Kidney (tissue), 13 donors: ENCODE measurements at regions not wholly inside any gene's neighbourhood (a gene's known extent, or its start where the extent isn't known, plus 50 kb on each side); places are given as distances from the start of the nearest gene placed in this dataset.

Source experiments
- DNase-seq, 5 donors: peaks; one replicate each; pipeline ENCODE4 v3.0.0-alpha.2; 2013 to 2020
- FAIRE-seq: peaks from 2 replicates; lab custom pipeline; 2012; peaks lifted over from hg19 to GRCh38; lab: Jason Lieb, UNC
- H3K27ac ChIP-seq, 2 donors: one replicate each; pipeline ENCODE4 v1.7.0; 2013; ENCODE audit warnings: low read depth in 2 of 2, low read length in 2 of 2, inconsistent platforms in 1 of 2
- H3K27me3 ChIP-seq: one replicate; pipeline ENCODE4 v1.7.1; 2013; ENCODE audit warnings: low read length, inconsistent platforms; ENCODE audit not compliant: control insufficient read depth, insufficient read depth
- H3K36me3 ChIP-seq, 3 donors: one replicate each; pipeline versions ENCODE4 v1.7.0 to v1.7.1; 2013; ENCODE audit warnings: low read length in 3 of 3, control low read depth in 1 of 3, inconsistent platforms in 1 of 3; ENCODE audit not compliant: insufficient read depth in 3 of 3, control insufficient read depth in 2 of 3
- H3K4me1 ChIP-seq, 3 donors: one replicate each; pipeline versions ENCODE4 v1.7.0 to v1.7.1; 2013; ENCODE audit warnings: low read length in 3 of 3, inconsistent platforms in 1 of 3, low read depth in 1 of 3; ENCODE audit not compliant: control insufficient read depth in 2 of 3, insufficient read depth in 2 of 3
- H3K4me3 ChIP-seq, 3 donors: one replicate each; pipeline versions ENCODE4 v1.7.0 to v1.8.1; 2013; ENCODE audit warnings: low read length in 3 of 3, control low read depth in 1 of 3, inconsistent platforms in 1 of 3
- H3K9ac ChIP-seq, 3 donors: one replicate each; pipeline versions ENCODE4 v1.7.0 to v1.7.1; 2013; ENCODE audit warnings: low read length in 3 of 3, control low read depth in 1 of 3, inconsistent platforms in 1 of 3
- H3K9me3 ChIP-seq, 3 donors: one replicate each; pipeline versions ENCODE4 v1.7.0 to v1.7.1; 2013; ENCODE audit warnings: low read length in 3 of 3, control low read depth in 1 of 3, inconsistent platforms in 1 of 3; ENCODE audit not compliant: control insufficient read depth in 2 of 3, insufficient read depth in 1 of 3
- intact Hi-C: fragments of 100-400 bp; cut with DNase I; formaldehyde crosslinking; loops from one replicate; pipeline ENCODE4 v1.11.1; 2022
- TF ChIP-seq, protein P1 (sequence below): IDR thresholded peaks from 3 replicates; pipeline ENCODE4 v1.5.1; 2012; ENCODE audit warnings: mild to moderate bottlenecking, moderate library complexity, borderline replicate concordance; ENCODE audit not compliant: insufficient read depth; ENCODE audit errors: extremely low read depth
- donor health status: control.
- donor health status: control.
- donor health status: control.
- donor health status: control.
- donor health status: control.
- donor health status: DM: yes; HTN: yes; CAD: no.
- donor health status: Normal renal cell carcinoma (clear cell type).

DNA sequence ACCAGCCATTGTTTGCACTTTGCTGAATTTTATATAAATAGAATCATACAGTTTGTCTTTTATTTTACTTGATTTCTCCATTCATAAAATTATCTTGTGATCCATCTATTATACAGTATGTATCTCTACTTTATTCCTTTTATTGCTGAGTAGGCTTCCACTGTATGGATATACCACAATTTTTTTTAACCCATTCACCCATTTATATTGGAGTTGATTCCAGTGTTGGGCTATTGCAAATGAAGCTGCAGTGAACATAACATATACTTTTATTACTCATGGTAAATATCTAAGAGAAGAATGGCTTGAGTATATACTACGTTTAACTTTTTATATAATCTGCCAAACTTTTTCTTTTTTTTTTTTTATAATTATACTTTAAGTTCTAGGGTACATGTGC lies 463.6 kb downstream of the ETNK1 start:
- Histone ChIP-seq H3K27ac (no peak overlapping the region), H3K4me1 (no peaks in the 10 kb centered on the region), H3K9me3 (no peaks in the 10 kb centered on the region), H3K9ac (no peak overlapping the region), H3K36me3 (no peaks in the 10 kb centered on the region), H3K4me3 (no peak overlapping the region), H3K27me3 (no peaks in the 10 kb centered on the region)
- FAIRE-seq (no peak), DNase-seq (no peak)
- TF ChIP-seq, protein P1, sequence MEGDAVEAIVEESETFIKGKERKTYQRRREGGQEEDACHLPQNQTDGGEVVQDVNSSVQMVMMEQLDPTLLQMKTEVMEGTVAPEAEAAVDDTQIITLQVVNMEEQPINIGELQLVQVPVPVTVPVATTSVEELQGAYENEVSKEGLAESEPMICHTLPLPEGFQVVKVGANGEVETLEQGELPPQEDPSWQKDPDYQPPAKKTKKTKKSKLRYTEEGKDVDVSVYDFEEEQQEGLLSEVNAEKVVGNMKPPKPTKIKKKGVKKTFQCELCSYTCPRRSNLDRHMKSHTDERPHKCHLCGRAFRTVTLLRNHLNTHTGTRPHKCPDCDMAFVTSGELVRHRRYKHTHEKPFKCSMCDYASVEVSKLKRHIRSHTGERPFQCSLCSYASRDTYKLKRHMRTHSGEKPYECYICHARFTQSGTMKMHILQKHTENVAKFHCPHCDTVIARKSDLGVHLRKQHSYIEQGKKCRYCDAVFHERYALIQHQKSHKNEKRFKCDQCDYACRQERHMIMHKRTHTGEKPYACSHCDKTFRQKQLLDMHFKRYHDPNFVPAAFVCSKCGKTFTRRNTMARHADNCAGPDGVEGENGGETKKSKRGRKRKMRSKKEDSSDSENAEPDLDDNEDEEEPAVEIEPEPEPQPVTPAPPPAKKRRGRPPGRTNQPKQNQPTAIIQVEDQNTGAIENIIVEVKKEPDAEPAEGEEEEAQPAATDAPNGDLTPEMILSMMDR = no peak
- intact Hi-C loops = no loop called here

DNA sequence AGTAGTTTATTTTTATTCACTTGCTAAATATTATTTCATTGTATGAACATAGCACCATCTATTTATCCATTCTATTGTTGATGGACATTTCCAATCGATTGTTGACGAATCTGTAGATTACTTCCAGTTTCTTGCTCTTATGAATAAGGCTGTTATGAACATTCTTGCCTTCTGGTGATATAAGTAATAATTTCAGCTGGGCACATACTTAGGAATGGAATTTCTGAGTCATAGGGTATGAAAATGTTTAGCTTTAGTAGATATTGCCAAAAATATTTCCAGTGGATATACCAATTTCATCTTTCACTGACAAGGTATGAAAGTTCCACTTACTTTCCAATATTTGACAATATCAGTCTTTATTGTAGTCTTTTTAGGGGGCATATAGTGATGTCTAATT lies 468.5 kb downstream of the ETNK1 start:
- DNase-seq = no peak
- Histone ChIP-seq H3K27ac (no peak overlapping the region), H3K4me3 (no peak overlapping the region), H3K9me3 (no peaks in the 10 kb centered on the region), H3K4me1 (no peaks in the 10 kb centered on the region), H3K9ac (no peak overlapping the region), H3K27me3 (no peaks in the 10 kb centered on the region), H3K36me3 (no peaks in the 10 kb centered on the region)
- FAIRE-seq = no peak
- TF ChIP-seq, protein P1 = no peak
- intact Hi-C loops = no loop called here

DNA sequence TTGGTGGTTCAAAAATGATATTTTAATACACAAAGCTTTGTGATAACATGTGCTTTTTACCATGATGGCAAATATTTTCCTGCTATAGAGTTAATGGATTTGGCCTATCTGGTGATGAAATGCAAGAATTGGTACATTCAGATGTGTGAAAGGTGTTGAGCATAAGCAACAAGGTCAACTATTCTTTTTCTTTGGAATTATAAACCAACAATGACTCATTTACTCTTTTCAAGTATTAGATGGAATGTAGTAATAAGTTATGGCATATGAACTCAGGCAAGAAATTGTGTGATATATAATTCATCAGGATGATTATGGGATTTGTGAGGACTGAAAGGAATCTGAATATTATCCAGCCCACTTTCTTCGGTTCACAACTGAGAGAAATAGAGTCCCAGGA lies 471.4 kb downstream of the ETNK1 start:
- intact Hi-C loops = no loop called here
- Histone ChIP-seq H3K4me3 (no peak overlapping the region), H3K9me3 (no peaks in the 10 kb centered on the region), H3K36me3 (no peaks in the 10 kb centered on the region), H3K9ac (no peak overlapping the region), H3K4me1 (no peaks in the 10 kb centered on the region), H3K27ac (no peak overlapping the region), H3K27me3 (no peaks in the 10 kb centered on the region)
- no peak for DNase-seq
- TF ChIP-seq, protein P1 = no peak
- no peak for FAIRE-seq

DNA sequence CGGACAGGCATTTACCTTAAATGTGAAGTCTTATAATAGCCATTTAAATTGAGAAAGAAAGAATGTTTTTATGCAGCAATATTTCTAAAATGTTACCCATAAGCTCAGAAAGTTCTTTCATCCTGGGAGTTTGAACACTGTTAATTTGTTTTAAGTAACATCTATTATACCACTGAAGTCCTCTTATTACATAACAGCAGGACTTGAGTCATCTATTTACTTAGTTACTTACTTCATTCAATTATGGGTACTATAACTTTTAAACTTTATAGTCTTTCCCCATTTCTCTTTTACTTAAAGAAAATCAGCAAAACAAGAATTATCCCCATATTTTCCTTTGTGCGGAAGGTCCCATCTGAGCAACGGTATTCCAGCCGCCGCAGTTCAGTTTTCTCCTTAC lies 473.1 kb downstream of the ETNK1 start:
- Histone ChIP-seq H3K9ac (no peak overlapping the region), H3K36me3 (no peaks in the 10 kb centered on the region), H3K27ac (no peak overlapping the region), H3K4me1 (no peaks in the 10 kb centered on the region), H3K27me3 (no peaks in the 10 kb centered on the region), H3K9me3 (no peaks in the 10 kb centered on the region), H3K4me3 (no peak overlapping the region)
- no peak for DNase-seq
- intact Hi-C loops = no loop called here
- TF ChIP-seq, protein P1 = no peak
- FAIRE-seq = no peak
